ENCODE measurements at regions not wholly inside any gene's neighbourhood (a gene's known extent, or its start where the extent isn't known, plus 50 kb on each side); places are given as distances from the start of the nearest gene placed in this dataset.

GRCh38 chr2:173664513-173664910, 300.7 kb downstream of the SP3 start:
- DNase-seq (ENCODE audit: extremely low read depth, low read depth, low spot score): no peak

GRCh38 chr2:173666171-173666888, 298.8 kb downstream of the SP3 start:
- no peak for DNase-seq (ENCODE audit: extremely low read depth, low read depth, low spot score)

GRCh38 chr2:173667014-173667413, 298.2 kb downstream of the SP3 start:
- no peak for DNase-seq (ENCODE audit: extremely low read depth, low read depth, low spot score)

- no peak for DNase-seq (ENCODE audit: extremely low read depth, low read depth, low spot score)
These were observed 297.8 kb downstream of the SP3 start for GRCh38 chr2:173667415-173667814.

GRCh38 chr2:173669271-173669853, 295.8 kb downstream of the SP3 start:
- DNase-seq (ENCODE audit: extremely low read depth, low read depth, low spot score): no peak

- no peak for DNase-seq (ENCODE audit: extremely low read depth, low read depth, low spot score)
These were observed 295.3 kb downstream of the SP3 start for GRCh38 chr2:173669888-173670287.

- DNase-seq (ENCODE audit: extremely low read depth, low read depth, low spot score): no peak
These were observed 292.4 kb downstream of the SP3 start for GRCh38 chr2:173672573-173673340.

GRCh38 chr2:173673640-173674039, 291.5 kb downstream of the SP3 start:
- no peak for DNase-seq (ENCODE audit: extremely low read depth, low read depth, low spot score)

GRCh38 chr2:173676647-173677046, 288.5 kb downstream of the SP3 start:
- no peak for DNase-seq (ENCODE audit: extremely low read depth, low read depth, low spot score)

GRCh38 chr2:173678186-173678585, 287.0 kb downstream of the SP3 start:
- DNase-seq (ENCODE audit: extremely low read depth, low read depth, low spot score): no peak

GRCh38 chr2:173680574-173680973, 284.6 kb downstream of the SP3 start:
- DNase-seq (ENCODE audit: extremely low read depth, low read depth, low spot score): no peak

- DNase-seq (ENCODE audit: extremely low read depth, low read depth, low spot score): no peak
These were observed 283.1 kb downstream of the SP3 start for GRCh38 chr2:173681881-173682650.

GRCh38 chr2:173684896-173685459, 280.2 kb downstream of the SP3 start:
- no peak for DNase-seq (ENCODE audit: extremely low read depth, low read depth, low spot score)

- DNase-seq (ENCODE audit: extremely low read depth, low read depth, low spot score): no peak
These were observed 274.8 kb downstream of the SP3 start for GRCh38 chr2:173690349-173690748.

GRCh38 chr2:173692068-173692467, 273.1 kb downstream of the SP3 start:
- no peak for DNase-seq (ENCODE audit: extremely low read depth, low read depth, low spot score)

- DNase-seq (ENCODE audit: extremely low read depth, low read depth, low spot score): no peak
These were observed 272.1 kb downstream of the SP3 start for GRCh38 chr2:173693044-173693589.

- no peak for DNase-seq (ENCODE audit: extremely low read depth, low read depth, low spot score)
These were observed 268.9 kb downstream of the SP3 start for GRCh38 chr2:173696274-173696673.

GRCh38 chr2:173697929-173698328, 267.2 kb downstream of the SP3 start:
- no peak for DNase-seq (ENCODE audit: extremely low read depth, low read depth, low spot score)

- DNase-seq (ENCODE audit: extremely low read depth, low read depth, low spot score): no peak
These were observed 259.5 kb downstream of the SP3 start for GRCh38 chr2:173705656-173706055.

- DNase-seq (ENCODE audit: extremely low read depth, low read depth, low spot score): no peak
These were observed 258.2 kb downstream of the SP3 start for GRCh38 chr2:173706936-173707335.

- no peak for DNase-seq (ENCODE audit: extremely low read depth, low read depth, low spot score)
These were observed 256.4 kb downstream of the SP3 start for GRCh38 chr2:173708806-173709205.
